ENCODE measurements at regions not wholly inside any gene's neighbourhood (a gene's known extent, or its start where the extent isn't known, plus 50 kb on each side); places are given as distances from the start of the nearest gene placed in this dataset.

DNA sequence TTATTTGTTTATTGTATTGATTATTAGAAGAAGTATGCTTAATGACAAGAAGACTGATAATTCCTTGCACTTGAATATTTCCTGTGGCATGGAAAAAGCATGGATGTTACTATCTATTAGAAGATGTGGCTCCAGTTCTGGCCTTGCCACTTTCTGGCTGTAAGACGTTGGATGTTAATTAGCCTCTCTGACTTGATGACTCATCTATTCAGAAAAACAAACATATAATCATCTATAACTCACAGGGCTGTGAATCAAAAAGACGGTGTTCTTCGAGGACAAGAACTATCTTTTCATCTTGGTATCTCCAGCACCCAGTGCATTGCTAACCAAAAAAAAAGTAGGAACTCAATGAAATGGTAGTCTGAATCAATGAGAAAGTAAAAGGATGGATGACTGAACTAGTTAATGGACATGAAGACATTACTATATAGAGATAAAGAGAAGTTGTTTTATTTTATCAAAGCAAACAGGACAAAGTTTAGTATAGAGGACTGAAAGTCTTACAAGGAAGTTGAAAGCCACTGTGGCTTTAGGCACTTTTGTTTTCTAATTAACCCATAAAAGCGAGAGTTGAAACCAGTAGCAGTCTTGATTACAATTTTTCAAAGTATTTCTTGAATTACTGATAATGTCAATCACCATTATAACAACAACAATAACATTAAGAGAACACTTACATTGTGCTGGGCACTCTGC lies 145.3 kb downstream of the RND3 start:
- TF ChIP-seq CTCF (IDR thresholded peaks at IDR 0.05; ENCODE audit: low read depth, low read length) = no peak
- no peak overlapping the region for H3K4me3 ChIP-seq (replicated peaks in 1 of 2; ENCODE audit: low read depth in 2 of 2, low read length in 2 of 2)
- DNase-seq (ENCODE audit: low read depth in 2 of 2) = no peak

- no peak for TF ChIP-seq CTCF (IDR thresholded peaks at IDR 0.05; ENCODE audit: low read depth, low read length)
- H3K4me3 ChIP-seq (replicated peaks in 1 of 2; ENCODE audit: low read depth in 2 of 2, low read length in 2 of 2) = no peak overlapping the region
- no peak for DNase-seq (ENCODE audit: low read depth in 2 of 2)
These were observed 147.5 kb downstream of the RND3 start for GRCh38 chr2:150339951-150340350.

- DNase-seq (ENCODE audit: low read depth in 2 of 2) = peak in 1 of 2 donors; percentile 58
These were observed 148.2 kb downstream of the RND3 start for GRCh38 chr2:150339282-150339681.

DNA sequence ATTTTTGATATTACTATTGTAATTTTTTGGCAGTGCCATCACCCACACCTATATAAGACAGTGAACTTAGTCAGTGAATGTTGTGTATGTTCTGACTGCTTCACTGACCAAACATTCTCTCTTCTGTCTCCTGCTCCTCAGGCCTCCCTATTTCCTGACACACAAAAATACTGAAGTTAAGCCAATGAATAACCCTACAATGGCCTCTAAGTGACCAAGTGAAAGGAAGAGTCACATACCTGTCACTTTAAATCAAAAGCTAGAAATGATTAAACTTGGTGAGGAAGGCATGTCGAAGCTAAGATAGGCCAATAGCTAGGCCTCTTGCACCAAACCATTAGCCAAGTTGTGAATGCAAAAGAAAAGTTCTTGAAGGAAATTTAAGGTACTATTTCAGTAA lies 151.9 kb downstream of the RND3 start:
- no peak for TF ChIP-seq CTCF (IDR thresholded peaks at IDR 0.05; ENCODE audit: low read depth, low read length)
- H3K4me3 ChIP-seq (replicated peaks in 1 of 2; ENCODE audit: low read depth in 2 of 2, low read length in 2 of 2) = no peak overlapping the region
- no peak for DNase-seq (ENCODE audit: low read depth in 2 of 2)

More at GRCh38 chr2:150339282-150339681, 148.2 kb downstream of the RND3 start:
- no peak for TF ChIP-seq CTCF (IDR thresholded peaks at IDR 0.05; ENCODE audit: low read depth, low read length)
- H3K4me3 ChIP-seq (replicated peaks in 1 of 2; ENCODE audit: low read depth in 2 of 2, low read length in 2 of 2) = no peak overlapping the region

GRCh38 chr2:150332383-150332782 lies 155.1 kb downstream of the RND3 start:
- peak in 1 of 2 donors; percentile 4 for DNase-seq (ENCODE audit: low read depth in 2 of 2)
- TF ChIP-seq CTCF (IDR thresholded peaks at IDR 0.05; ENCODE audit: low read depth, low read length) = no peak
- no peak overlapping the region for H3K4me3 ChIP-seq (replicated peaks in 1 of 2; ENCODE audit: low read depth in 2 of 2, low read length in 2 of 2)

- no peak for TF ChIP-seq CTCF (IDR thresholded peaks at IDR 0.05; ENCODE audit: low read depth, low read length)
- H3K4me3 ChIP-seq (replicated peaks in 1 of 2; ENCODE audit: low read depth in 2 of 2, low read length in 2 of 2) = no peak overlapping the region
- DNase-seq (ENCODE audit: low read depth in 2 of 2) = no peak
These were observed 159.6 kb downstream of the RND3 start for GRCh38 chr2:150327564-150328489.

Measured in cardiac fibroblast (primary cell).